ENCODE measurements at regions not wholly inside any gene's neighbourhood (a gene's known extent, or its start where the extent isn't known, plus 50 kb on each side); places are given as distances from the start of the nearest gene placed in this dataset.

DNA sequence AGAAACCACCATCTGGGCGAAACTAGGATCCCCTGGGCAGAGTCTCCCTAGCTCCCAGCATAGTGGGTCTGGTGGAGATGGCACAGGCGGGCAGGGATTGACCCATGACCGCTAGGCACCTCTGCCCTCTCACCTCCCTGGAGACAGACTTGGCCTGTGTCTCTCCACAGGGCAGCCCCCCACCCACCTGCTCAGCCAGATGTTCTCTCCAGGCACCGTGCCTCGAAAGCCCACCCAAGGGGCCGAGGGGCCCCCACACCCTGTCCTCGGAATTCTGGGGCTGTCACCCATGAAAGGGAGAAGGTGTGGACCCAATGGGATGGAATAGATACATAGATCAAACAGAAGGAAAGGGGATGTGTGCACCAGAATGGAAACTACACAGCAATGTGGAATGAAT lies 229.1 kb upstream of the RTL1 start:
- BruUV-seq (replicated peaks), result no TSS peak
- Histone ChIP-seq H3K27me3 (ENCODE audit: control insufficient read depth, insufficient read depth, low read length) (no peaks in the 10 kb centered on the region), H3K27ac (ENCODE audit: low read length) (no peak overlapping the region), H3K4me1 (ENCODE audit: control insufficient read depth, insufficient read depth, low read length) (no peaks in the 10 kb centered on the region), H3K9me3 (ENCODE audit: control insufficient read depth, insufficient read depth, low read depth, low read length) (no peaks in the 10 kb centered on the region), H3K4me3 (ENCODE audit: low read depth in 2 of 2, low read length in 2 of 2) (no peak overlapping the region), H3K36me3 (ENCODE audit: control insufficient read depth, insufficient read depth, low read length) (no peaks in the 10 kb centered on the region)
- in situ Hi-C loops (cut with HindIII; ENCODE audit: low pct_unique_long_range_greater_than_20kb, low sequenced_read_pairs) (no loop called here), intact Hi-C loops (cut with micrococcal nuclease; ENCODE audit: unreplicated experiment) (no loop called here)
- TF ChIP-seq SIN3A (IDR thresholded peaks at IDR 0.05; ENCODE audit: borderline replicate concordance, insufficient read depth, low read depth, low read length) (no peak), REST (IDR thresholded peaks at IDR 0.05; ENCODE audit: insufficient read depth in 1 of 2, low read depth in 2 of 2, low read length in 1 of 2) (no peak), TCF7L2 (IDR thresholded peaks at IDR 0.05; ENCODE audit: low read depth, low read length) (no peak), CTCF (IDR thresholded peaks at IDR 0.05) (no peak), POLR2AphosphoS5 (IDR thresholded peaks at IDR 0.05; ENCODE audit: low read depth, low read length) (no peak)
- DNase-seq (ENCODE audit: low read depth, low spot score), result no peak
- ChIA-PET POLR2A (no interaction called here), CTCF (no interaction called here)
- ATAC-seq, result no peak

DNA sequence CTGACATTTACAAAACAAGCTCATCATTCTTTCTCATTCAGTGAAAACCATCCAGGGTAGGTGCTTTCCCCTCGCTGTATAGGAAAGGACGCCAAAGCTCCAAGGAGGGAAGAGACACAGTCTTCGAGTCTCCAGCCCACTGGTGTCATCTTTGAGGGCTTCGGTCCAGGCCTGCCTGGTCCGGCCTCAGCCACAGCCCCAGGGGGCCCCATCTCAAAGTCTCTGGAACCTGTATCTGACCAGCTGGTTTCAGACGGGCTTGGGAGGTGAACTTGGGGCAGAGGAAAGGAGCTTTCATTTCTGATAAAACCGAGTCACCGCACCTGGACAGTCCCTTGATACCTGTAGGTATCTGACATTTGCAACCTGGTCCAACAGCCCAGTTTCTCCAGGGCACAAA lies 229.5 kb upstream of the RTL1 start:
- Histone ChIP-seq H3K27me3 (ENCODE audit: control insufficient read depth, insufficient read depth, low read length) (no peaks in the 10 kb centered on the region), H3K36me3 (ENCODE audit: control insufficient read depth, insufficient read depth, low read length) (no peaks in the 10 kb centered on the region), H3K4me3 (ENCODE audit: low read depth in 2 of 2, low read length in 2 of 2) (no peak overlapping the region), H3K27ac (ENCODE audit: low read length) (no peak overlapping the region), H3K4me1 (ENCODE audit: control insufficient read depth, insufficient read depth, low read length) (no peaks in the 10 kb centered on the region), H3K9me3 (ENCODE audit: control insufficient read depth, insufficient read depth, low read depth, low read length) (no peaks in the 10 kb centered on the region)
- no peak for TF ChIP-seq SIN3A (IDR thresholded peaks at IDR 0.05; ENCODE audit: borderline replicate concordance, insufficient read depth, low read depth, low read length)
- TF ChIP-seq TCF7L2 (IDR thresholded peaks at IDR 0.05; ENCODE audit: low read depth, low read length), result no peak
- no peak for TF ChIP-seq CTCF (IDR thresholded peaks at IDR 0.05)
- TF ChIP-seq REST (IDR thresholded peaks at IDR 0.05; ENCODE audit: insufficient read depth in 1 of 2, low read depth in 2 of 2, low read length in 1 of 2), result no peak
- TF ChIP-seq POLR2AphosphoS5 (IDR thresholded peaks at IDR 0.05; ENCODE audit: low read depth, low read length), result no peak
- no TSS peak for BruUV-seq (replicated peaks)
- ATAC-seq (no peak), DNase-seq (ENCODE audit: low read depth, low spot score) (no peak)
- in situ Hi-C loops (cut with HindIII; ENCODE audit: low pct_unique_long_range_greater_than_20kb, low sequenced_read_pairs) (no loop called here), intact Hi-C loops (cut with micrococcal nuclease; ENCODE audit: unreplicated experiment) (no loop called here)
- CTCF ChIA-PET, result no interaction called here
- POLR2A ChIA-PET, result interaction anchor here (0.6 kb wide), 1 partner anchor 31 kb away, joined by 9 read pairs; no protein-coding TSS in a partner anchor

Data from Panc1 (cell line).